ENCODE measurements at regions not wholly inside any gene's neighbourhood (a gene's known extent, or its start where the extent isn't known, plus 50 kb on each side); places are given as distances from the start of the nearest gene placed in this dataset.

GRCh38 chr10:52658112-52658511, 114.5 kb downstream of the MBL2 start:
- H3K4me3 ChIP-seq (ENCODE audit: low read depth, low read length), result no peak overlapping the region
- TF ChIP-seq POLR2A (IDR thresholded peaks at IDR 0.05; ENCODE audit: extremely low read depth, insufficient read length) (no peak), CTCF (IDR thresholded peaks at IDR 0.05; ENCODE audit: low read depth, low read length) (no peak), MAX (IDR thresholded peaks at IDR 0.05; ENCODE audit: low read depth, low read length) (no peak), MYC (IDR thresholded peaks at IDR 0.05; ENCODE audit: low read depth, low read length) (no peak)
- DNase-seq (ENCODE audit: low read depth), result no peak

GRCh38 chr10:52659085-52659484, 113.5 kb downstream of the MBL2 start:
- H3K4me3 ChIP-seq (ENCODE audit: low read depth, low read length), result no peak overlapping the region
- DNase-seq (ENCODE audit: low read depth), result no peak
- no peak for TF ChIP-seq POLR2A (IDR thresholded peaks at IDR 0.05; ENCODE audit: extremely low read depth, insufficient read length)
- TF ChIP-seq MYC (IDR thresholded peaks at IDR 0.05; ENCODE audit: low read depth, low read length), result no peak
- no peak for TF ChIP-seq MAX (IDR thresholded peaks at IDR 0.05; ENCODE audit: low read depth, low read length)
- no peak for TF ChIP-seq CTCF (IDR thresholded peaks at IDR 0.05; ENCODE audit: low read depth, low read length)

GRCh38 chr10:52662256-52662655, 110.3 kb downstream of the MBL2 start:
- no peak for DNase-seq (ENCODE audit: low read depth)
- no peak for TF ChIP-seq POLR2A (IDR thresholded peaks at IDR 0.05; ENCODE audit: extremely low read depth, insufficient read length)
- no peak for TF ChIP-seq MAX (IDR thresholded peaks at IDR 0.05; ENCODE audit: low read depth, low read length)
- no peak for TF ChIP-seq CTCF (IDR thresholded peaks at IDR 0.05; ENCODE audit: low read depth, low read length)
- no peak for TF ChIP-seq MYC (IDR thresholded peaks at IDR 0.05; ENCODE audit: low read depth, low read length)
- H3K4me3 ChIP-seq (ENCODE audit: low read depth, low read length), result no peak overlapping the region

GRCh38 chr10:52663161-52663560, 109.4 kb downstream of the MBL2 start:
- H3K4me3 ChIP-seq (ENCODE audit: low read depth, low read length), result no peak overlapping the region
- no peak for DNase-seq (ENCODE audit: low read depth)
- TF ChIP-seq MAX (IDR thresholded peaks at IDR 0.05; ENCODE audit: low read depth, low read length) (no peak), CTCF (IDR thresholded peaks at IDR 0.05; ENCODE audit: low read depth, low read length) (no peak), POLR2A (IDR thresholded peaks at IDR 0.05; ENCODE audit: extremely low read depth, insufficient read length) (no peak), MYC (IDR thresholded peaks at IDR 0.05; ENCODE audit: low read depth, low read length) (no peak)

GRCh38 chr10:52664629-52665028, 108.0 kb downstream of the MBL2 start:
- no peak for DNase-seq (ENCODE audit: low read depth)
- TF ChIP-seq MAX (IDR thresholded peaks at IDR 0.05; ENCODE audit: low read depth, low read length), result no peak
- TF ChIP-seq POLR2A (IDR thresholded peaks at IDR 0.05; ENCODE audit: extremely low read depth, insufficient read length), result no peak
- no peak for TF ChIP-seq MYC (IDR thresholded peaks at IDR 0.05; ENCODE audit: low read depth, low read length)
- TF ChIP-seq CTCF (IDR thresholded peaks at IDR 0.05; ENCODE audit: low read depth, low read length), result no peak
- H3K4me3 ChIP-seq (ENCODE audit: low read depth, low read length), result no peak overlapping the region

- H3K4me3 ChIP-seq (ENCODE audit: low read depth, low read length), result no peak overlapping the region
- TF ChIP-seq MAX (IDR thresholded peaks at IDR 0.05; ENCODE audit: low read depth, low read length), result no peak
- no peak for TF ChIP-seq MYC (IDR thresholded peaks at IDR 0.05; ENCODE audit: low read depth, low read length)
- no peak for DNase-seq (ENCODE audit: low read depth)
Measured at GRCh38 chr10:52665821-52666220, 106.8 kb downstream of the MBL2 start.

Measured in NB4 (cell line).